GM19372 (cell line): ENCODE measurements at regions not wholly inside any gene's neighbourhood (a gene's known extent, or its start where the extent isn't known, plus 50 kb on each side); places are given as distances from the start of the nearest gene placed in this dataset.

ENCODE experiments used
- ATAC-seq: cut with Tn5 transposase; IDR thresholded peaks from one replicate; pipeline ENCODE4 v1.9.1; 2021; ENCODE audit warnings: mild to moderate bottlenecking, low read depth, moderate library complexity; ENCODE audit not compliant: unreplicated experiment

GRCh38 chr21:16768096-16768495 is 744.7 kb upstream of the CXADR start:
- no peak for ATAC-seq

- ATAC-seq = no peak
Measured at GRCh38 chr21:16770266-16770665, 742.6 kb upstream of the CXADR start.

- ATAC-seq = no peak
Measured at GRCh38 chr21:16773206-16773605, 739.6 kb upstream of the CXADR start.

- no peak for ATAC-seq
Measured at GRCh38 chr21:16775076-16775475, 737.8 kb upstream of the CXADR start.

- no peak for ATAC-seq
Measured at GRCh38 chr21:16777041-16777720, 735.7 kb upstream of the CXADR start.

- no peak for ATAC-seq
Measured at GRCh38 chr21:16788584-16788983, 724.3 kb upstream of the CXADR start.

- ATAC-seq = no peak
Measured at GRCh38 chr21:16789636-16790035, 723.2 kb upstream of the CXADR start.

- ATAC-seq = no peak
Measured at GRCh38 chr21:16792101-16792500, 720.7 kb upstream of the CXADR start.

GRCh38 chr21:16794950-16795349 is 717.9 kb upstream of the CXADR start:
- ATAC-seq = no peak

GRCh38 chr21:16796776-16797175 is 716.1 kb upstream of the CXADR start:
- no peak for ATAC-seq

- no peak for ATAC-seq
Measured at GRCh38 chr21:16797540-16797939, 715.3 kb upstream of the CXADR start.

GRCh38 chr21:16797966-16798365 is 714.9 kb upstream of the CXADR start:
- ATAC-seq = no peak

GRCh38 chr21:16800536-16801275 is 712.1 kb upstream of the CXADR start:
- ATAC-seq = no peak

- ATAC-seq = no peak
Measured at GRCh38 chr21:16811011-16811410, 701.8 kb upstream of the CXADR start.

GRCh38 chr21:16811970-16812369 is 700.9 kb upstream of the CXADR start:
- no peak for ATAC-seq

- no peak for ATAC-seq
Measured at GRCh38 chr21:16815243-16815642, 697.6 kb upstream of the CXADR start.

GRCh38 chr21:16821588-16821987 is 691.3 kb upstream of the CXADR start:
- ATAC-seq = no peak

GRCh38 chr21:16829532-16829931 is 683.3 kb upstream of the CXADR start:
- ATAC-seq = no peak

GRCh38 chr21:16832791-16833190 is 680.1 kb upstream of the CXADR start:
- ATAC-seq = no peak

GRCh38 chr21:16834791-16835190 is 678.1 kb upstream of the CXADR start:
- ATAC-seq = no peak

GRCh38 chr21:16837321-16837720 is 675.5 kb upstream of the CXADR start:
- no peak for ATAC-seq

- no peak for ATAC-seq
Measured at GRCh38 chr21:16837721-16838120, 675.1 kb upstream of the CXADR start.
